H1 (cell line): ENCODE measurements at regions not wholly inside any gene's neighbourhood (a gene's known extent, or its start where the extent isn't known, plus 50 kb on each side); places are given as distances from the start of the nearest gene placed in this dataset.

Experiments used
- CREB1 ChIP-seq: IDR thresholded peaks from 2 replicates; pipeline ENCODE4 v1.6.1; 2012; ENCODE audit warnings: inconsistent platforms
- EGR1 ChIP-seq: IDR thresholded peaks from 2 replicates; pipeline ENCODE4 v1.6.1; 2011; ENCODE audit warnings: low read depth, low read length, borderline replicate concordance
- SRF ChIP-seq: IDR thresholded peaks from 2 replicates; pipeline ENCODE4 v1.6.1; 2011; ENCODE audit warnings: mild to moderate bottlenecking, low read depth, low read length, moderate library complexity
- SUZ12 ChIP-seq: fragments of 200-600 bp; sonication (generic); IDR thresholded peaks from 2 replicates; pipeline ENCODE4 v1.6.1; 2012; ENCODE audit warnings: mild to moderate bottlenecking, inconsistent platforms, low read length, moderate library complexity, mixed read lengths
- TF ChIP-seq, protein P1 (sequence below): IDR thresholded peaks from 2 replicates; pipeline ENCODE4 v1.6.1; 2012; ENCODE audit warnings: inconsistent platforms

DNA sequence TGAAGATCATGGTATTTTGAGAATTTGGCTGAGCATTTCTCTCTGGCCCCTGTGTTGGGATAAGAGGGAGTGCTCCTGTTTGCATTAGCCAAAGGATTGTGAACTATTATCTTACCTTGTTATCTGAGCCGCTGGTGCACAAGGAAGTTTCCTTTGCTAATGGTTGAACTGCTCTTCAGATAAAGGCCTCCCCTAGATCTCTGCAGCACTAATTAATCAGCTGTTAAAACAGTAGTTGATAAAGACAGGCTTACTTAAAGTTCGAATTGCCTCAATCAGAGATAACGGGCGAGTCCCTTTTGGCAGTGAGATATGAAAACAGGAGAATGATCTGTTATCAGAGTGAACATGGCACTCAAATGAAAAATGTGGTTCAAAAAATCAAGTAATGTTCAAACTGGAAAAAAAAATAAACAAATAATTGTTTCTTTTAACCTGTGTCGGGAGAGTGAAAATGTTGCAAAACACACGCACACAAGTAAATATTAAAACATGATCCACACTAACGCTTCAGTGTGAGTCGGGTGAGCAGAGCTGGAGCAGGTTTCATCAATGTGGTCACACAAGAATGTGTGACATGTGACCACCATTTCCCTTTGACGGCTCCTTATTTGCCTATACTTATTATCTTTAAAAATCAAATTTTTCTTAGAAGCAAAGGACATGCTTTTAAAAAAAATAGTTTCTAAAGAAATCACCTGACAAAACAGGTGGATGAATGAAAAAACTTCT is 469.1 kb downstream of the SOX2 start (continued):
- no peak for TF ChIP-seq CREB1
- no peak for TF ChIP-seq SRF
- no peak for TF ChIP-seq EGR1
- TF ChIP-seq, protein P1, sequence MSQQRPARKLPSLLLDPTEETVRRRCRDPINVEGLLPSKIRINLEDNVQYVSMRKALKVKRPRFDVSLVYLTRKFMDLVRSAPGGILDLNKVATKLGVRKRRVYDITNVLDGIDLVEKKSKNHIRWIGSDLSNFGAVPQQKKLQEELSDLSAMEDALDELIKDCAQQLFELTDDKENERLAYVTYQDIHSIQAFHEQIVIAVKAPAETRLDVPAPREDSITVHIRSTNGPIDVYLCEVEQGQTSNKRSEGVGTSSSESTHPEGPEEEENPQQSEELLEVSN: no peak
- TF ChIP-seq SUZ12: no peak
